ENCODE measurements at regions not wholly inside any gene's neighbourhood (a gene's known extent, or its start where the extent isn't known, plus 50 kb on each side); places are given as distances from the start of the nearest gene placed in this dataset.

GRCh38 chr11:15768321-15768720 lies 588.0 kb downstream of the SOX6 start (continued):
- TF ChIP-seq ZNF462 (CRISPR knock-in tag; IDR thresholded peaks at IDR 0.05) (no peak), ZNF114 (CRISPR knock-in tag; IDR thresholded peaks at IDR 0.05) (no peak), JUNB (IDR thresholded peaks at IDR 0.05; ENCODE audit: unreplicated experiment) (no peak)

GRCh38 chr11:15769203-15769602 lies 587.1 kb downstream of the SOX6 start:
- Mint-ChIP-seq H3K27ac (no peak overlapping the region), H3K4me3 (no peak overlapping the region), H3K27me3 (ENCODE audit: insufficient read depth, low read depth, poor library complexity) (peaks cover 2% of the 10 kb centered on the region), H3K4me1 (peaks cover 15% of the 10 kb centered on the region), H3K36me3 (ENCODE audit: low read depth) (no peaks in the 10 kb centered on the region), H3K9me3 (peaks cover 3% of the 10 kb centered on the region; the same call in 1 of the 3 replicates)
- Histone ChIP-seq H3K9me2 (ENCODE audit: insufficient read depth) (0 out of 2 replicates have a peak, but pooled peaks cover 5% of the 10 kb centered on the region), H3K4me2 (no peak overlapping the region), H3F3A (replicated peaks; ENCODE audit: low read depth) (no peaks in the 10 kb centered on the region), H3K27ac (ENCODE audit: low read depth) (no peak overlapping the region), H3K79me2 (replicated peaks; ENCODE audit: insufficient read depth) (no peaks in the 10 kb centered on the region), H3K4me1 (ENCODE audit: insufficient read depth) (no peaks in the 10 kb centered on the region), H3K36me3 (ENCODE audit: insufficient read depth) (no peaks in the 10 kb centered on the region), H4K20me1 (replicated peaks; ENCODE audit: insufficient read depth) (no peaks in the 10 kb centered on the region), H2AFZ (no peak overlapping the region), H3K4me3 (no peak overlapping the region), H3K27me3 (ENCODE audit: insufficient read depth) (no peaks in the 10 kb centered on the region)
- ATAC-seq (no peak), DNase-seq (ENCODE audit: low spot score) (no peak)
- TF ChIP-seq ZNF331 (CRISPR knock-in tag; IDR thresholded peaks at IDR 0.05; ENCODE audit: low read depth) (no peak), POLR2AphosphoS5 (IDR thresholded peaks at IDR 0.05; ENCODE audit: low read depth) (no peak), ZNF114 (CRISPR knock-in tag; IDR thresholded peaks at IDR 0.05) (no peak), ETS1 (IDR thresholded peaks at IDR 0.05) (no peak), CTCF (conservative IDR thresholded peaks at IDR 0.05; ENCODE audit: low read depth in 2 of 2) (no peak), STAT1 (IDR thresholded peaks at IDR 0.05; ENCODE audit: unreplicated experiment) (no peak), REST (IDR thresholded peaks at IDR 0.05; ENCODE audit: unreplicated experiment) (no peak), NANOG (IDR thresholded peaks at IDR 0.05; ENCODE audit: borderline replicate concordance) (no peak), EZH2 (IDR thresholded peaks at IDR 0.05; ENCODE audit: low read depth, unreplicated experiment) (no peak), CREB1 (CRISPR knock-in tag; IDR thresholded peaks at IDR 0.05; ENCODE audit: low read depth) (no peak)
